PFSK-1 (cell line): ENCODE measurements at regions not wholly inside any gene's neighbourhood (a gene's known extent, or its start where the extent isn't known, plus 50 kb on each side); places are given as distances from the start of the nearest gene placed in this dataset.

Experiments used
- FOXP2 ChIP-seq: optimal IDR thresholded peaks from 2 replicates; pipeline ENCODE3; 2011; ENCODE audit warnings: borderline replicate concordance, control low read depth, inconsistent platforms; ENCODE audit not compliant: insufficient read depth; ENCODE audit errors: extremely low read length, extremely low read depth
- POLR2AphosphoS5 ChIP-seq: IDR thresholded peaks from 2 replicates; pipeline ENCODE4 v1.6.1; 2012; ENCODE audit warnings: low read depth, mild to moderate bottlenecking, control low read depth, low read length, moderate library complexity
- SIN3A ChIP-seq: IDR thresholded peaks from 2 replicates; pipeline ENCODE4 v1.6.1; 2012; ENCODE audit warnings: mild to moderate bottlenecking, low read length, moderate library complexity, borderline replicate concordance; ENCODE audit not compliant: insufficient read depth
- TAF1 ChIP-seq: IDR thresholded peaks from 2 replicates; pipeline ENCODE4 v1.6.1; 2012; ENCODE audit warnings: low read length, control low read depth, borderline replicate concordance; ENCODE audit not compliant: insufficient read depth
- TF ChIP-seq, protein P1 (sequence below), 2 experiments: IDR thresholded peaks; 2 replicates each; pipeline versions ENCODE4 v1.6.1 to v1.8.0; 2011 to 2012; ENCODE audit warnings: low read depth in 2 of 2, low read length in 2 of 2, control low read depth in 1 of 2, inconsistent platforms in 1 of 2, mild to moderate bottlenecking in 1 of 2, moderate library complexity in 1 of 2; ENCODE audit not compliant: insufficient read depth in 1 of 2

- TF ChIP-seq TAF1 (no peak), POLR2AphosphoS5 (no peak), SIN3A (no peak), FOXP2 (no peak)
- TF ChIP-seq, protein P1, sequence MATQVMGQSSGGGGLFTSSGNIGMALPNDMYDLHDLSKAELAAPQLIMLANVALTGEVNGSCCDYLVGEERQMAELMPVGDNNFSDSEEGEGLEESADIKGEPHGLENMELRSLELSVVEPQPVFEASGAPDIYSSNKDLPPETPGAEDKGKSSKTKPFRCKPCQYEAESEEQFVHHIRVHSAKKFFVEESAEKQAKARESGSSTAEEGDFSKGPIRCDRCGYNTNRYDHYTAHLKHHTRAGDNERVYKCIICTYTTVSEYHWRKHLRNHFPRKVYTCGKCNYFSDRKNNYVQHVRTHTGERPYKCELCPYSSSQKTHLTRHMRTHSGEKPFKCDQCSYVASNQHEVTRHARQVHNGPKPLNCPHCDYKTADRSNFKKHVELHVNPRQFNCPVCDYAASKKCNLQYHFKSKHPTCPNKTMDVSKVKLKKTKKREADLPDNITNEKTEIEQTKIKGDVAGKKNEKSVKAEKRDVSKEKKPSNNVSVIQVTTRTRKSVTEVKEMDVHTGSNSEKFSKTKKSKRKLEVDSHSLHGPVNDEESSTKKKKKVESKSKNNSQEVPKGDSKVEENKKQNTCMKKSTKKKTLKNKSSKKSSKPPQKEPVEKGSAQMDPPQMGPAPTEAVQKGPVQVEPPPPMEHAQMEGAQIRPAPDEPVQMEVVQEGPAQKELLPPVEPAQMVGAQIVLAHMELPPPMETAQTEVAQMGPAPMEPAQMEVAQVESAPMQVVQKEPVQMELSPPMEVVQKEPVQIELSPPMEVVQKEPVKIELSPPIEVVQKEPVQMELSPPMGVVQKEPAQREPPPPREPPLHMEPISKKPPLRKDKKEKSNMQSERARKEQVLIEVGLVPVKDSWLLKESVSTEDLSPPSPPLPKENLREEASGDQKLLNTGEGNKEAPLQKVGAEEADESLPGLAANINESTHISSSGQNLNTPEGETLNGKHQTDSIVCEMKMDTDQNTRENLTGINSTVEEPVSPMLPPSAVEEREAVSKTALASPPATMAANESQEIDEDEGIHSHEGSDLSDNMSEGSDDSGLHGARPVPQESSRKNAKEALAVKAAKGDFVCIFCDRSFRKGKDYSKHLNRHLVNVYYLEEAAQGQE (IDR thresholded peaks at IDR 0.05; ENCODE audit: insufficient read depth in 1 of 2, low read depth in 2 of 2, low read length in 2 of 2), result no peak
Observed at GRCh38 chr7:32131091-32131490, 60.9 kb upstream of the PDE1C start.

- TF ChIP-seq FOXP2, result no peak
- no peak for TF ChIP-seq POLR2AphosphoS5
- no peak for TF ChIP-seq TAF1
Observed at GRCh38 chr7:32126843-32127242, 56.6 kb upstream of the PDE1C start.
